T-helper 2 cell (primary cell): ENCODE measurements at regions not wholly inside any gene's neighbourhood (a gene's known extent, or its start where the extent isn't known, plus 50 kb on each side); places are given as distances from the start of the nearest gene placed in this dataset.
A peak's percentile ranks its signal among the peaks of the same experiment; 100 is the strongest.

ENCODE experiments used
- DNase-seq, 5 experiments: peaks; one replicate each; pipeline versions ENCODE4 v3.0.0 to v3.0.0-alpha.2; 2012 to 2022

DNA sequence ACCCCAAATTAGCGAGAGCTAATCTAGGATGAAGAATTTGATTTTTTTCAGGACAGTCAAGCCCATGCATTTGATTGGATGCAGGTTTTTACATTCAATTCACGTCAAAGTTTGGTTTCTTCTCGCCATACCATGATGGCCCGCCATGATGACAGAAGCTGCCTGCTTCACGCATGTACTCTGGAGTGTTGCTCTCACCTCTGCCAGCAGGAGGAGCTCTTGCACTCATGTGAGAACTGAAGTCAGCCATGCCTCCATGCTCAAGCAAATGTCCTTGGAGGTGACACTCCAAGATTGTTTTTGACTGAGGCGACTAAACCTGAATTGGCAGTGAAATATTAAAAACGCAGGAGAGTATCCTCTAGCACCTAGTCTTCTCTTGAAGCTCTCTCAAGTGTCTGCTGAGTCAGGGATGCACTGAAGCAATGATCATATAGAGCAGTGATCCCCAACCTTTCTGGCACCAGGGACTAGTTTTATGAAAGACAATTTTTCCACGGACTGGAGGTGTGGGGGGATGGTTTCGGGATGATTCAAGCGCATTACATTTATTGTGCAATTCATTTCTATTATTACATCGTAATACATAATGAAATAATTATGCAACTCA lies 120.9 kb downstream of the SAMMSON start:
- DNase-seq, result peak in 3 of 5 experiments; percentile 16 to 55 (median 31)

GRCh38 chr3:70127192-70127591 lies 127.7 kb downstream of the SAMMSON start:
- no peak for DNase-seq

DNA sequence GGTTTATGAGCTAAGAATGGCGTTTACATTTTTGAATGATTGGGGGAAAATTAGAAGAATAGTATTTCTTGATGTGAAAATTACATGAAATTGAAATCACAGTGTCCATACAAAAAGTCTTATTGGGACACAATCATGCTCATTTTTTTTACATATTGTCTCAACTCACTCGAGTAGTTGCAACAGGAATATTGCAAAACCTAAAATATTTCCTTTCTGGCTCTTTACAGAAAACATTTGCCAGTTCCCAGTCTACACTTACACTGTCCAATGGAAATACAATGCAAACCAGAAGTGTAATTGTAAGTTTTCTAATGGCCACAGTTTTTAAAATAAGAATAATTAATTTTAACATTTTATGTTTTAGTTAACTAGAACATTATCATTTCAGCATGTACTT lies 137.8 kb downstream of the SAMMSON start:
- DNase-seq, result no peak

DNA sequence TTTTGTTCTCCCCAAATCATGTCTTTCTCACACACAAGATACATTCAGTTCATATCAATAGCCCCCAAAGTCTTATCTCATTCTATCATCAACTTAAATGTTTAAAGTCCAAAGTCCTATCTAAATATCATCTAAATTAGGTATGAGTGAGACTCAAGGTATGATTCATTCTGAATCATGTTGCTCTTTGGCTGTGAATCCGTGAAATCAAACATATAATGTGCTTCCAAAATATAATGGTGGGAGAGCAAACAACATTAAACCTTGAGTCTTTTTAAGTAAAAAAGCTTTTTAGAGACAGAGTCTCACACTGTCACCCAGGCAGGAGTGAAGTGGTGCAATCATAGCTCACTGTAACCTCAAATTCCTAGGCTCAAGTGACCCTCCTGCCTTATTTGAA lies 139.1 kb downstream of the SAMMSON start:
- DNase-seq, result no peak
